RCC 7860 (cell line): ENCODE measurements at regions not wholly inside any gene's neighbourhood (a gene's known extent, or its start where the extent isn't known, plus 50 kb on each side); places are given as distances from the start of the nearest gene placed in this dataset.

Experiments used
- DNase-seq: peaks from one replicate; pipeline ENCODE4 v3.0.0-alpha.2; 2015; ENCODE audit warnings: low spot score
- FAIRE-seq: peaks from 2 replicates; lab custom pipeline; 2012; peaks lifted over from hg19 to GRCh38; lab: Jason Lieb, UNC

- no peak for FAIRE-seq
- DNase-seq: no peak
Measured at GRCh38 chr2:105468582-105469042, 69.8 kb upstream of the FHL2 start.

GRCh38 chr2:105464325-105464724, 65.5 kb upstream of the FHL2 start:
- FAIRE-seq (no peak), DNase-seq (no peak)

- DNase-seq (no peak), FAIRE-seq (no peak)
Measured at GRCh38 chr2:105460048-105460732, 61.3 kb upstream of the FHL2 start.

GRCh38 chr2:105458076-105458475, 59.2 kb upstream of the FHL2 start:
- FAIRE-seq: no peak
- DNase-seq: no peak

GRCh38 chr2:105455488-105456003, 56.7 kb upstream of the FHL2 start:
- FAIRE-seq (peak; percentile 98), DNase-seq (peak; percentile 97)

- DNase-seq: peak; percentile 82
- no peak for FAIRE-seq
Measured at GRCh38 chr2:105454801-105455485, 56.1 kb upstream of the FHL2 start.

- FAIRE-seq: no peak
- DNase-seq: no peak
Measured at GRCh38 chr2:105451571-105452166, 52.8 kb upstream of the FHL2 start.

GRCh38 chr2:105450471-105450870, 51.6 kb upstream of the FHL2 start:
- FAIRE-seq: no peak
- DNase-seq: no peak

- DNase-seq (no peak), FAIRE-seq (no peak)
Measured at GRCh38 chr2:105449076-105449475, 50.2 kb upstream of the FHL2 start.
